K562 (cell line): ENCODE measurements at regions not wholly inside any gene's neighbourhood (a gene's known extent, or its start where the extent isn't known, plus 50 kb on each side); places are given as distances from the start of the nearest gene placed in this dataset.

ENCODE experiments used
- CBFB ChIP-seq: sonication (generic); formaldehyde crosslinking; IDR thresholded peaks from 2 replicates; pipeline ENCODE4 v1.4.0; 2020; ENCODE audit warnings: mild to moderate bottlenecking, missing genetic modification reagents
- L3MBTL2 ChIP-seq: fragments of 450-650 bp; IDR thresholded peaks from 2 replicates; pipeline ENCODE4 v1.6.1; 2016; ENCODE audit warnings: mild to moderate bottlenecking, moderate library complexity
- PRPF4 ChIP-seq: fragments of 200-400 bp; formaldehyde crosslinking; IDR thresholded peaks from one replicate; pipeline ENCODE4 v1.6.1; 2017; ENCODE audit warnings: low read length, low read depth, mild to moderate bottlenecking; ENCODE audit not compliant: insufficient read depth, poor library complexity, severe bottlenecking
- SRSF9 ChIP-seq: fragments of 200-400 bp; formaldehyde crosslinking; IDR thresholded peaks from 2 replicates; pipeline ENCODE4 v1.6.1; 2017; ENCODE audit warnings: low read depth, low read length, borderline replicate concordance
- SUPT5H ChIP-seq: fragments of 450-650 bp; IDR thresholded peaks from 2 replicates; pipeline ENCODE4 v1.6.1; 2016
- ZKSCAN1 ChIP-seq: fragments of 150-350 bp; IDR thresholded peaks from 2 replicates; pipeline ENCODE4 v1.6.1; 2016; ENCODE audit warnings: low read depth, low read length
- ZNF12 ChIP-seq: sonication (generic); formaldehyde crosslinking; IDR thresholded peaks from 2 replicates; pipeline ENCODE4 v1.4.0; 2020; ENCODE audit warnings: mild to moderate bottlenecking, missing genetic modification reagents
- TF ChIP-seq, protein P1 (sequence below): fragments of 200-600 bp; sonication (generic); IDR thresholded peaks from one replicate; pipeline ENCODE4 v1.6.1; 2012; ENCODE audit warnings: mild to moderate bottlenecking, low read depth, low read length, inconsistent platforms
- TF ChIP-seq, protein P2 (sequence below): sonication (generic); formaldehyde crosslinking; IDR thresholded peaks from 2 replicates; pipeline ENCODE4 v1.8.1; 2022; ENCODE audit warnings: missing genetic modification reagents
- TF ChIP-seq, protein P3 (sequence below): sonication (generic); formaldehyde crosslinking; IDR thresholded peaks from 2 replicates; pipeline ENCODE4 v1.8.0; 2023; ENCODE audit warnings: mild to moderate bottlenecking, missing genetic modification reagents
- TF ChIP-seq, protein P4 (sequence below): fragments of 250-450 bp; sonication (Bioruptor Pico); IDR thresholded peaks from 2 replicates; pipeline ENCODE4 v1.5.0; 2020; ENCODE audit warnings: mild to moderate bottlenecking, borderline replicate concordance

DNA sequence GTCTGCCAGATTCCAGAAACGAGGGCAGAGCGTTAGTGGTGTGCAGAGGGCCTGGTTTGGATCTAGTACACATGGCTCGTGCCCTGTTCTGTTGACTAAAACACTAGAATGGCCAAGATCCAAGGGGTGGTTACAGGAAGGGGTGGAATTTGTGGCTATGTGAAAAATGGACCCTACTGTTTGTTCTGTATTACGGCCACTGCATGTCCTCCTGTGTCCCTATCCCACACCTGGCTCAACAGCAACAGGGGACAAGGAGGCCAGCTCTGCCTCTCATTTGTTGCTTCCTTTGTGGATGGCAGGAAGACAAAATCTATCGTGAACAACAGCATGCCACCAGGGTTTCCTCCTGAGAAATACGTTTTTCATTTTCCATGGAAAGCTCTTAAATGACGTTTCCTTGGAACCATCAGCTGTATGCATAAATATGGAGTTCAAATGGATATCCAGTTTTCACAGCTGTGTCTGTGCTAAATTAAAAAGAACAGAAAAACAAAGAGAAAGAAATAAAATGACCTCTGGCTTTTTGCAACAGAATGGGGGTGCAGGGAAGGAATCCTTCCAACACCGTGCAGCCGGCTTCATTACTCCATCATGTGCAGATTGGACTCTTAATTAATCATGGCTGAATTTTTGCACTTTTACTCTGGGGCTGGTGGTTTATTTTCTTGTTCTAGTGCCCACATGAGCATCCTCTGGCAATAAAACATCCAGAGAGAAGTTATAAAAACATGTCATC is 318.9 kb downstream of the CXCL12 start (continued):
- TF ChIP-seq, protein P1, sequence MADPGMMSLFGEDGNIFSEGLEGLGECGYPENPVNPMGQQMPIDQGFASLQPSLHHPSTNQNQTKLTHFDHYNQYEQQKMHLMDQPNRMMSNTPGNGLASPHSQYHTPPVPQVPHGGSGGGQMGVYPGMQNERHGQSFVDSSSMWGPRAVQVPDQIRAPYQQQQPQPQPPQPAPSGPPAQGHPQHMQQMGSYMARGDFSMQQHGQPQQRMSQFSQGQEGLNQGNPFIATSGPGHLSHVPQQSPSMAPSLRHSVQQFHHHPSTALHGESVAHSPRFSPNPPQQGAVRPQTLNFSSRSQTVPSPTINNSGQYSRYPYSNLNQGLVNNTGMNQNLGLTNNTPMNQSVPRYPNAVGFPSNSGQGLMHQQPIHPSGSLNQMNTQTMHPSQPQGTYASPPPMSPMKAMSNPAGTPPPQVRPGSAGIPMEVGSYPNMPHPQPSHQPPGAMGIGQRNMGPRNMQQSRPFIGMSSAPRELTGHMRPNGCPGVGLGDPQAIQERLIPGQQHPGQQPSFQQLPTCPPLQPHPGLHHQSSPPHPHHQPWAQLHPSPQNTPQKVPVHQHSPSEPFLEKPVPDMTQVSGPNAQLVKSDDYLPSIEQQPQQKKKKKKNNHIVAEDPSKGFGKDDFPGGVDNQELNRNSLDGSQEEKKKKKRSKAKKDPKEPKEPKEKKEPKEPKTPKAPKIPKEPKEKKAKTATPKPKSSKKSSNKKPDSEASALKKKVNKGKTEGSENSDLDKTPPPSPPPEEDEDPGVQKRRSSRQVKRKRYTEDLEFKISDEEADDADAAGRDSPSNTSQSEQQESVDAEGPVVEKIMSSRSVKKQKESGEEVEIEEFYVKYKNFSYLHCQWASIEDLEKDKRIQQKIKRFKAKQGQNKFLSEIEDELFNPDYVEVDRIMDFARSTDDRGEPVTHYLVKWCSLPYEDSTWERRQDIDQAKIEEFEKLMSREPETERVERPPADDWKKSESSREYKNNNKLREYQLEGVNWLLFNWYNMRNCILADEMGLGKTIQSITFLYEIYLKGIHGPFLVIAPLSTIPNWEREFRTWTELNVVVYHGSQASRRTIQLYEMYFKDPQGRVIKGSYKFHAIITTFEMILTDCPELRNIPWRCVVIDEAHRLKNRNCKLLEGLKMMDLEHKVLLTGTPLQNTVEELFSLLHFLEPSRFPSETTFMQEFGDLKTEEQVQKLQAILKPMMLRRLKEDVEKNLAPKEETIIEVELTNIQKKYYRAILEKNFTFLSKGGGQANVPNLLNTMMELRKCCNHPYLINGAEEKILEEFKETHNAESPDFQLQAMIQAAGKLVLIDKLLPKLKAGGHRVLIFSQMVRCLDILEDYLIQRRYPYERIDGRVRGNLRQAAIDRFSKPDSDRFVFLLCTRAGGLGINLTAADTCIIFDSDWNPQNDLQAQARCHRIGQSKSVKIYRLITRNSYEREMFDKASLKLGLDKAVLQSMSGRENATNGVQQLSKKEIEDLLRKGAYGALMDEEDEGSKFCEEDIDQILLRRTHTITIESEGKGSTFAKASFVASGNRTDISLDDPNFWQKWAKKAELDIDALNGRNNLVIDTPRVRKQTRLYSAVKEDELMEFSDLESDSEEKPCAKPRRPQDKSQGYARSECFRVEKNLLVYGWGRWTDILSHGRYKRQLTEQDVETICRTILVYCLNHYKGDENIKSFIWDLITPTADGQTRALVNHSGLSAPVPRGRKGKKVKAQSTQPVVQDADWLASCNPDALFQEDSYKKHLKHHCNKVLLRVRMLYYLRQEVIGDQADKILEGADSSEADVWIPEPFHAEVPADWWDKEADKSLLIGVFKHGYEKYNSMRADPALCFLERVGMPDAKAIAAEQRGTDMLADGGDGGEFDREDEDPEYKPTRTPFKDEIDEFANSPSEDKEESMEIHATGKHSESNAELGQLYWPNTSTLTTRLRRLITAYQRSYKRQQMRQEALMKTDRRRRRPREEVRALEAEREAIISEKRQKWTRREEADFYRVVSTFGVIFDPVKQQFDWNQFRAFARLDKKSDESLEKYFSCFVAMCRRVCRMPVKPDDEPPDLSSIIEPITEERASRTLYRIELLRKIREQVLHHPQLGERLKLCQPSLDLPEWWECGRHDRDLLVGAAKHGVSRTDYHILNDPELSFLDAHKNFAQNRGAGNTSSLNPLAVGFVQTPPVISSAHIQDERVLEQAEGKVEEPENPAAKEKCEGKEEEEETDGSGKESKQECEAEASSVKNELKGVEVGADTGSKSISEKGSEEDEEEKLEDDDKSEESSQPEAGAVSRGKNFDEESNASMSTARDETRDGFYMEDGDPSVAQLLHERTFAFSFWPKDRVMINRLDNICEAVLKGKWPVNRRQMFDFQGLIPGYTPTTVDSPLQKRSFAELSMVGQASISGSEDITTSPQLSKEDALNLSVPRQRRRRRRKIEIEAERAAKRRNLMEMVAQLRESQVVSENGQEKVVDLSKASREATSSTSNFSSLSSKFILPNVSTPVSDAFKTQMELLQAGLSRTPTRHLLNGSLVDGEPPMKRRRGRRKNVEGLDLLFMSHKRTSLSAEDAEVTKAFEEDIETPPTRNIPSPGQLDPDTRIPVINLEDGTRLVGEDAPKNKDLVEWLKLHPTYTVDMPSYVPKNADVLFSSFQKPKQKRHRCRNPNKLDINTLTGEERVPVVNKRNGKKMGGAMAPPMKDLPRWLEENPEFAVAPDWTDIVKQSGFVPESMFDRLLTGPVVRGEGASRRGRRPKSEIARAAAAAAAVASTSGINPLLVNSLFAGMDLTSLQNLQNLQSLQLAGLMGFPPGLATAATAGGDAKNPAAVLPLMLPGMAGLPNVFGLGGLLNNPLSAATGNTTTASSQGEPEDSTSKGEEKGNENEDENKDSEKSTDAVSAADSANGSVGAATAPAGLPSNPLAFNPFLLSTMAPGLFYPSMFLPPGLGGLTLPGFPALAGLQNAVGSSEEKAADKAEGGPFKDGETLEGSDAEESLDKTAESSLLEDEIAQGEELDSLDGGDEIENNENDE: no peak
- TF ChIP-seq, protein P2, sequence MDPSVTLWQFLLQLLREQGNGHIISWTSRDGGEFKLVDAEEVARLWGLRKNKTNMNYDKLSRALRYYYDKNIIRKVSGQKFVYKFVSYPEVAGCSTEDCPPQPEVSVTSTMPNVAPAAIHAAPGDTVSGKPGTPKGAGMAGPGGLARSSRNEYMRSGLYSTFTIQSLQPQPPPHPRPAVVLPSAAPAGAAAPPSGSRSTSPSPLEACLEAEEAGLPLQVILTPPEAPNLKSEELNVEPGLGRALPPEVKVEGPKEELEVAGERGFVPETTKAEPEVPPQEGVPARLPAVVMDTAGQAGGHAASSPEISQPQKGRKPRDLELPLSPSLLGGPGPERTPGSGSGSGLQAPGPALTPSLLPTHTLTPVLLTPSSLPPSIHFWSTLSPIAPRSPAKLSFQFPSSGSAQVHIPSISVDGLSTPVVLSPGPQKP (CRISPR knock-in tag): no peak
- no peak for TF ChIP-seq ZKSCAN1
- TF ChIP-seq, protein P3, sequence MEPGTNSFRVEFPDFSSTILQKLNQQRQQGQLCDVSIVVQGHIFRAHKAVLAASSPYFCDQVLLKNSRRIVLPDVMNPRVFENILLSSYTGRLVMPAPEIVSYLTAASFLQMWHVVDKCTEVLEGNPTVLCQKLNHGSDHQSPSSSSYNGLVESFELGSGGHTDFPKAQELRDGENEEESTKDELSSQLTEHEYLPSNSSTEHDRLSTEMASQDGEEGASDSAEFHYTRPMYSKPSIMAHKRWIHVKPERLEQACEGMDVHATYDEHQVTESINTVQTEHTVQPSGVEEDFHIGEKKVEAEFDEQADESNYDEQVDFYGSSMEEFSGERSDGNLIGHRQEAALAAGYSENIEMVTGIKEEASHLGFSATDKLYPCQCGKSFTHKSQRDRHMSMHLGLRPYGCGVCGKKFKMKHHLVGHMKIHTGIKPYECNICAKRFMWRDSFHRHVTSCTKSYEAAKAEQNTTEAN: no peak
- no peak for TF ChIP-seq SRSF9
- TF ChIP-seq CBFB: no peak
- TF ChIP-seq, protein P4, sequence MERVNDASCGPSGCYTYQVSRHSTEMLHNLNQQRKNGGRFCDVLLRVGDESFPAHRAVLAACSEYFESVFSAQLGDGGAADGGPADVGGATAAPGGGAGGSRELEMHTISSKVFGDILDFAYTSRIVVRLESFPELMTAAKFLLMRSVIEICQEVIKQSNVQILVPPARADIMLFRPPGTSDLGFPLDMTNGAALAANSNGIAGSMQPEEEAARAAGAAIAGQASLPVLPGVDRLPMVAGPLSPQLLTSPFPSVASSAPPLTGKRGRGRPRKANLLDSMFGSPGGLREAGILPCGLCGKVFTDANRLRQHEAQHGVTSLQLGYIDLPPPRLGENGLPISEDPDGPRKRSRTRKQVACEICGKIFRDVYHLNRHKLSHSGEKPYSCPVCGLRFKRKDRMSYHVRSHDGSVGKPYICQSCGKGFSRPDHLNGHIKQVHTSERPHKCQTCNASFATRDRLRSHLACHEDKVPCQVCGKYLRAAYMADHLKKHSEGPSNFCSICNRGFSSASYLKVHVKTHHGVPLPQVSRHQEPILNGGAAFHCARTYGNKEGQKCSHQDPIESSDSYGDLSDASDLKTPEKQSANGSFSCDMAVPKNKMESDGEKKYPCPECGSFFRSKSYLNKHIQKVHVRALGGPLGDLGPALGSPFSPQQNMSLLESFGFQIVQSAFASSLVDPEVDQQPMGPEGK (CRISPR knock-in tag): no peak
- TF ChIP-seq SUPT5H: no peak
- TF ChIP-seq L3MBTL2: no peak
- no peak for TF ChIP-seq ZNF12 (CRISPR knock-in tag)
- no peak for TF ChIP-seq PRPF4
